Peyer's patch (tissue), 4 donors: ENCODE measurements at regions not wholly inside any gene's neighbourhood (a gene's known extent, or its start where the extent isn't known, plus 50 kb on each side); places are given as distances from the start of the nearest gene placed in this dataset.
"Not testable (repeated sequence)": the region's sequence is repeated elsewhere in the genome, so short reads cannot be mapped to it uniquely, and the experiment has no call there.

Experiments used
- DNase-seq, 3 donors: peaks; one replicate each; pipeline ENCODE4 v3.0.0-alpha.2; 2017 to 2019
- H3K27ac ChIP-seq, 4 donors: fragments of 200-600 bp; sonication (generic); one replicate each; pipeline ENCODE4 v1.5.1; 2016 to 2019
- H3K27me3 ChIP-seq, 2 donors: fragments of 200-600 bp; sonication (generic); one replicate each; pipeline ENCODE4 v1.5.1; 2019
- H3K36me3 ChIP-seq, 3 donors: fragments of 200-600 bp; sonication (generic); one replicate each; pipeline ENCODE4 v1.5.1; 2016 to 2019
- H3K4me1 ChIP-seq, 4 donors: fragments of 200-600 bp; sonication (generic); one replicate each; pipeline ENCODE4 v1.5.1; 2016 to 2019
- H3K4me3 ChIP-seq, 4 donors: fragments of 200-600 bp; sonication (generic); 1 replicate in 3 of 4; 2 replicates in 1 of 4; pipeline ENCODE4 v1.5.1; 2016 to 2019; ENCODE audit warnings: mild to moderate bottlenecking in 1 of 4
- H3K9me3 ChIP-seq, 4 donors: fragments of 200-600 bp; sonication (generic); one replicate each; pipeline ENCODE4 v1.5.1; 2016 to 2019; ENCODE audit warnings: mild to moderate bottlenecking in 1 of 4
- POLR2A ChIP-seq, 2 donors: fragments of 450-650 bp; IDR thresholded peaks; one replicate each; pipeline ENCODE4 v1.5.1; 2017; ENCODE audit warnings: antibody characterized with exemption in 2 of 2, mild to moderate bottlenecking in 2 of 2, moderate library complexity in 2 of 2
- TF ChIP-seq, protein P1 (sequence below), 6 experiments: fragments of 450-650 bp in 4 of 6; fragments of 200-600 bp in 2 of 6; sonication (generic) in 1 of 6; IDR thresholded peaks; one replicate each; pipeline ENCODE4 v1.5.1; 2017 to 2019; ENCODE audit warnings: antibody characterized with exemption in 6 of 6, mild to moderate bottlenecking in 3 of 6, moderate library complexity in 1 of 6

DNA sequence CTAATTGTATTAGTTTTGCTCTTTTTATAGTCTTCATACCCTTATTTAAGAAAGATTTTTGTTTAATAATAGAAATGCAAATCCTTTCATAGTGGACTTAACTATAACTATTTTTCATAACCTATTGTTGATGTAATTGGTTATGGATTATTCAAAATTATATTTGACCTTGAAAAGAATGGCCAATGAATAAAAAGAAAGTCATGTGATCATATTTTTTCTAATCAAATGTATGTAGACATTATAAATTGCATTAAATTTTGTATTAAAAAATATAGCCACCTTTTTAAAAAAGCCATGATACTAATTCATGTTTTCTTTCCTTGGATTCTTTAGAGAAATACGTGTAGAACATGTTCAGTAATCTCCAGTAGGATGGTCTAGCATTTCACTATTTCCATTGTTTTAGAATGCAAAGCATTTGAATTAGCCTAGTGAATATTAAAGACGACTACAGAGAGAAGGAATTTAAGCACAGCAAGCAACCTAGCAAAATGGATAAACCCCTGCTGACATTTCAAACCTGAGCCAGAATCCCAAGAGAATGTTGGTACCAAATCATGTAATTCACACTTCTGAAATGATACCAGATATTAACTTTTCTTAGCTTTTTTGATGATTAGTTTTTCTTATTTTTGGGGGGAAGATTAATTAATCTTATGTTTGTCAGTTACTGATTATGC is 1297.4 kb upstream of the MIR17HG start:
- Histone ChIP-seq H3K4me1 (no peaks in the 10 kb centered on the region), H3K27ac (no peak overlapping the region), H3K9me3 (no peaks in the 10 kb centered on the region), H3K36me3 (no peaks in the 10 kb centered on the region), H3K27me3 (no peaks in the 10 kb centered on the region), H3K4me3 (no peak overlapping the region)
- TF ChIP-seq, protein P1, sequence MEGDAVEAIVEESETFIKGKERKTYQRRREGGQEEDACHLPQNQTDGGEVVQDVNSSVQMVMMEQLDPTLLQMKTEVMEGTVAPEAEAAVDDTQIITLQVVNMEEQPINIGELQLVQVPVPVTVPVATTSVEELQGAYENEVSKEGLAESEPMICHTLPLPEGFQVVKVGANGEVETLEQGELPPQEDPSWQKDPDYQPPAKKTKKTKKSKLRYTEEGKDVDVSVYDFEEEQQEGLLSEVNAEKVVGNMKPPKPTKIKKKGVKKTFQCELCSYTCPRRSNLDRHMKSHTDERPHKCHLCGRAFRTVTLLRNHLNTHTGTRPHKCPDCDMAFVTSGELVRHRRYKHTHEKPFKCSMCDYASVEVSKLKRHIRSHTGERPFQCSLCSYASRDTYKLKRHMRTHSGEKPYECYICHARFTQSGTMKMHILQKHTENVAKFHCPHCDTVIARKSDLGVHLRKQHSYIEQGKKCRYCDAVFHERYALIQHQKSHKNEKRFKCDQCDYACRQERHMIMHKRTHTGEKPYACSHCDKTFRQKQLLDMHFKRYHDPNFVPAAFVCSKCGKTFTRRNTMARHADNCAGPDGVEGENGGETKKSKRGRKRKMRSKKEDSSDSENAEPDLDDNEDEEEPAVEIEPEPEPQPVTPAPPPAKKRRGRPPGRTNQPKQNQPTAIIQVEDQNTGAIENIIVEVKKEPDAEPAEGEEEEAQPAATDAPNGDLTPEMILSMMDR (IDR thresholded peaks at IDR 0.05) = no peak
- TF ChIP-seq POLR2A (IDR thresholded peaks at IDR 0.05) = no peak
- DNase-seq = no peak

DNA sequence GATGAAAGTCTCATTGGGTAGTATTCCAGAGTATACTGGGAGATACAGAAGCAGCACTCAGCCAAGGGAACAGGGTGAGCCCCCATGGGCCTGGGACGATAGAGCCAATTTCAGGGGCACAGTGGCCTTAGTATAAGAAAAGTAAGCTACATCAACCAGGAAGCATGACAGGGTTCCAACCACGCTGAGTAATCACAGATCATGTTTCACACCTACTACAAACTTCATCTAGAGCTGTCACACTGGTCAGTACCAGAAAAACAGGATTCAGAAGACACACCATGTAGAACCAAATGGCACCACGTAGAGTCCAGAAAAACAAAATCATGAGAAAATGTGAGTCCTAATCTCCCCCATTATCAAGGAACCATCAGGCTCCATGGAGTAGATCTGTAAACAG is 1292.4 kb upstream of the MIR17HG start:
- no peak for TF ChIP-seq POLR2A (IDR thresholded peaks at IDR 0.05)
- TF ChIP-seq, protein P1 (IDR thresholded peaks at IDR 0.05) = no peak
- Histone ChIP-seq H3K27ac (no peak overlapping the region), H3K36me3 (no peaks in the 10 kb centered on the region), H3K4me3 (no peak overlapping the region), H3K4me1 (no peaks in the 10 kb centered on the region), H3K9me3 (no peaks in the 10 kb centered on the region), H3K27me3 (no peaks in the 10 kb centered on the region)
- no peak for DNase-seq

DNA sequence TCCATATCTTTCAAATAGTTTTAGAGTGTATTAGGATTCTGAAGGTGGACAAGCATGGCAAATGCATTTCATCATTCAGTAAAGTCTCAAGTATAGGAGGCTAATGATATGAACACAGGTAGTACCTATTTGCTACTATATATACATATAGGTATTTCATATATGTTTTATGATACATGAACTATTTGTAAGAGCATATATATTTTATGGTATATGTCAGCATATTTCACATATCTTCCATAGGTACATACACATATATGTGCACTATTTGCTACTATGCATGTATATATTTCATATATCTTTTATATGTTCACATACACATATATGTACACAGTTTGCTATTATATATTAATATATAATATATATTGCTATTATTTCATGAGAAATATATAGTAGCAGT is 1291.7 kb upstream of the MIR17HG start:
- Histone ChIP-seq H3K4me1 (no peaks in the 10 kb centered on the region), H3K9me3 (no peaks in the 10 kb centered on the region), H3K27me3 (no peaks in the 10 kb centered on the region), H3K36me3 (no peaks in the 10 kb centered on the region), H3K4me3 (no peak overlapping the region), H3K27ac (no peak overlapping the region)
- no peak for DNase-seq
- TF ChIP-seq, protein P1 (IDR thresholded peaks at IDR 0.05) = no peak
- TF ChIP-seq POLR2A (IDR thresholded peaks at IDR 0.05) = no peak

DNA sequence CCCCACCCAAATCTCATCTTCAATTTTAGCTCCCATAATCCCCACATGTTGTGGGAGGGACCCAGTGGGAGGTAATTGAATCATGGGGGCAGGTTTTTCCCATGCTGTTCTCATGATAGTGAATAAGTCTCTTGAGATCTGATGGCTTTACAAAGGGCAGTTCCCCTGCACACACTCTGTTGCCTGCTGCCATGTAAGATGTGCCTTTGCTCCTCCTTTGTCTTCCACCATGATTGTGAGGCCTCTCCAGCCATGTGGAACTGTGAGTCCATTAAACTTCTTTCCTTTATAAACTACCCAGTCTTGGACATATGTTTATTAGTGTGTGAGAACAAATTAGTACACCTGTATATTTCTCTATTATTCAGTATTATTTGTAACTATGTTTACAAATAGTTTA is 1283.3 kb upstream of the MIR17HG start:
- not testable (repeated sequence) for H3K4me3 ChIP-seq

DNA sequence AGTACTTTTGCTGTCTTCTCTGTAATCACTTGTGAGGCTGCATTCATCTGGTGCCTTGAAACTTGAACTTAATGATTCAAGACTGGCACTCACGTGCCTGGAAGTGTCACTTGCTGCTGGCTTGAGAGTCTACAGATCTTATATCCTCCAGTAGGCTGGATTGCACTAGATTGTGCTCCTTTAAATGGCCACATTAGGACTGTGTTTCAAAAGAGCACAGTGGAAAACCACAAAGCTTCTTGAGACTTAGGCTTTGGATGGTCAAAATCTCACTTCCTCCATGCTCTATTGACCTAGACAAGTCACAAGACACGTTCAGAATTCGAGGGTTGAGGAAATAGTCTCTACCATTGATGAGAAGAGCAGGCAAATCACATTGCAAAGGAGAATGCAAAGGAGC is 1278.8 kb upstream of the MIR17HG start:
- no peaks in the 10 kb centered on the region for H3K27me3 ChIP-seq
- H3K4me1 ChIP-seq = no peaks in the 10 kb centered on the region
- no peaks in the 10 kb centered on the region for H3K9me3 ChIP-seq
- H3K27ac ChIP-seq = no peak overlapping the region
- no peak for DNase-seq
- H3K36me3 ChIP-seq = no peaks in the 10 kb centered on the region
- no peak overlapping the region for H3K4me3 ChIP-seq
- TF ChIP-seq, protein P1 (IDR thresholded peaks at IDR 0.05) = no peak
- no peak for TF ChIP-seq POLR2A (IDR thresholded peaks at IDR 0.05)

More for the DNA sequence above, 1283.3 kb upstream of the MIR17HG start:
- H3K36me3 ChIP-seq, H3K27ac ChIP-seq, H3K9me3 ChIP-seq, H3K27me3 ChIP-seq, H3K4me1 ChIP-seq, DNase-seq: not testable (repeated sequence)

GRCh38 chr13:90070362-90070761 is 1277.1 kb upstream of the MIR17HG start:
- H3K27ac ChIP-seq = no peak overlapping the region
- H3K4me3 ChIP-seq = no peak overlapping the region
- H3K36me3 ChIP-seq = no peaks in the 10 kb centered on the region
- H3K27me3 ChIP-seq = no peaks in the 10 kb centered on the region
- no peaks in the 10 kb centered on the region for H3K4me1 ChIP-seq
- DNase-seq = no peak
- H3K9me3 ChIP-seq = no peaks in the 10 kb centered on the region
- TF ChIP-seq, protein P1 (IDR thresholded peaks at IDR 0.05) = no peak
- TF ChIP-seq POLR2A (IDR thresholded peaks at IDR 0.05) = no peak
